Mammary epithelial cell (primary cell): ENCODE measurements at regions not wholly inside any gene's neighbourhood (a gene's known extent, or its start where the extent isn't known, plus 50 kb on each side); places are given as distances from the start of the nearest gene placed in this dataset.

Experiments
- CTCF ChIP-seq, 2 donors: IDR thresholded peaks in 1 of 2; conservative IDR thresholded peaks in 1 of 2; 2 replicates each; pipeline ENCODE4 v1.5.1; 2011 to 2012; ENCODE audit warnings: inconsistent platforms in 2 of 2, low read length in 2 of 2, mild to moderate bottlenecking in 2 of 2, control low read depth in 1 of 2, low read depth in 1 of 2; ENCODE audit not compliant: insufficient read depth in 1 of 2; ENCODE audit errors: extremely low read depth in 1 of 2
- EZH2 ChIP-seq: IDR thresholded peaks from 2 replicates; pipeline ENCODE4 v1.6.1; 2012; ENCODE audit warnings: low read length, inconsistent platforms, borderline replicate concordance

GRCh38 chr12:92602930-92603623 is 99.7 kb upstream of the PLEKHG7 start:
- TF ChIP-seq CTCF (conservative IDR thresholded peaks at IDR 0.05 in 1 of 2, IDR thresholded peaks at IDR 0.05 in 1 of 2; ENCODE audit: extremely low read depth in 1 of 2, insufficient read depth in 1 of 2, low read depth in 1 of 2, low read length in 2 of 2) (no peak), EZH2 (no peak)
